ENCODE measurements at regions not wholly inside any gene's neighbourhood (a gene's known extent, or its start where the extent isn't known, plus 50 kb on each side); places are given as distances from the start of the nearest gene placed in this dataset.

DNA sequence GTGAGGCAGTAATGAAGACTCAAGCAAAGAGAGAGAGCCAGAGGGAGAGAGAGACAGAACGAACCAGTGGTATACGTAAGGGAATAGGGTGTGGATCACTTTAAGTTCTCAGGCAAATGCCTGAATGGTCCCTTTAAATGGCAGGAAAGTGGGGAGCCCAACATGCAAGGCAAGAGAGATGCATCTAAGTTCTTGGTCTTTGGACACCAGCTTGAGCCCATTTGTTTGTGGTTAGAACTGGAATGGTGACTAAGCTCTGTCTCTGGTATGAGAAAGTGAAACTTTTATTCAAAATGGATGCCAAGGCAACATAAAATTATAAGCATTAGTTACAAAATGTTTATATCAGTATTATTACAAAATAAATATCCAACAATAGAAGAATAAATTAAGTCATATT, 192.2 kb upstream of the ALG10 start:
- H3K9me3 ChIP-seq (ENCODE audit: low read length): no peaks in the 10 kb centered on the region
- no peaks in the 10 kb centered on the region for H3K9me2 ChIP-seq (replicated peaks; ENCODE audit: low read length)
- no peak overlapping the region for H3K9ac ChIP-seq (ENCODE audit: low read length)
- ATAC-seq (no peak), DNase-seq (no peak)
- H3K79me2 ChIP-seq (ENCODE audit: low read length): no peaks in the 10 kb centered on the region
- intact Hi-C loops (cut with micrococcal nuclease): no loop called here
- H3K27ac ChIP-seq (ENCODE audit: low read length): no peak overlapping the region
- ChIA-PET POLR2A (ENCODE audit: unreplicated experiment) (no interaction called here), CTCF (no interaction called here)
- no peak overlapping the region for H2AFZ ChIP-seq (ENCODE audit: low read length)
- no peak overlapping the region for H3K4me2 ChIP-seq (ENCODE audit: low read length)
- no peaks in the 10 kb centered on the region for H3F3A ChIP-seq (ENCODE audit: low read length, unreplicated experiment)
- no peaks in the 10 kb centered on the region for H3K36me3 ChIP-seq (ENCODE audit: low read depth, low read length)
- H3K4me3 ChIP-seq (ENCODE audit: low read length): no peak overlapping the region
- TF ChIP-seq, protein P1, sequence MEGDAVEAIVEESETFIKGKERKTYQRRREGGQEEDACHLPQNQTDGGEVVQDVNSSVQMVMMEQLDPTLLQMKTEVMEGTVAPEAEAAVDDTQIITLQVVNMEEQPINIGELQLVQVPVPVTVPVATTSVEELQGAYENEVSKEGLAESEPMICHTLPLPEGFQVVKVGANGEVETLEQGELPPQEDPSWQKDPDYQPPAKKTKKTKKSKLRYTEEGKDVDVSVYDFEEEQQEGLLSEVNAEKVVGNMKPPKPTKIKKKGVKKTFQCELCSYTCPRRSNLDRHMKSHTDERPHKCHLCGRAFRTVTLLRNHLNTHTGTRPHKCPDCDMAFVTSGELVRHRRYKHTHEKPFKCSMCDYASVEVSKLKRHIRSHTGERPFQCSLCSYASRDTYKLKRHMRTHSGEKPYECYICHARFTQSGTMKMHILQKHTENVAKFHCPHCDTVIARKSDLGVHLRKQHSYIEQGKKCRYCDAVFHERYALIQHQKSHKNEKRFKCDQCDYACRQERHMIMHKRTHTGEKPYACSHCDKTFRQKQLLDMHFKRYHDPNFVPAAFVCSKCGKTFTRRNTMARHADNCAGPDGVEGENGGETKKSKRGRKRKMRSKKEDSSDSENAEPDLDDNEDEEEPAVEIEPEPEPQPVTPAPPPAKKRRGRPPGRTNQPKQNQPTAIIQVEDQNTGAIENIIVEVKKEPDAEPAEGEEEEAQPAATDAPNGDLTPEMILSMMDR (conservative IDR thresholded peaks at IDR 0.05; ENCODE audit: low read depth, low read length): no peak
- TF ChIP-seq EZH2phosphoT487 (IDR thresholded peaks at IDR 0.05; ENCODE audit: borderline replicate concordance, low read length) (no peak), EZH2 (IDR thresholded peaks at IDR 0.05; ENCODE audit: low read length, unreplicated experiment) (no peak)
- H3K27me3 ChIP-seq (ENCODE audit: low read length): no peaks in the 10 kb centered on the region
- BruUV-seq (replicated peaks): no TSS peak
- no peaks in the 10 kb centered on the region for H4K20me1 ChIP-seq (ENCODE audit: low read length)
- H3K4me1 ChIP-seq (ENCODE audit: insufficient read depth, low read length): peaks cover 17% of the 10 kb centered on the region

DNA sequence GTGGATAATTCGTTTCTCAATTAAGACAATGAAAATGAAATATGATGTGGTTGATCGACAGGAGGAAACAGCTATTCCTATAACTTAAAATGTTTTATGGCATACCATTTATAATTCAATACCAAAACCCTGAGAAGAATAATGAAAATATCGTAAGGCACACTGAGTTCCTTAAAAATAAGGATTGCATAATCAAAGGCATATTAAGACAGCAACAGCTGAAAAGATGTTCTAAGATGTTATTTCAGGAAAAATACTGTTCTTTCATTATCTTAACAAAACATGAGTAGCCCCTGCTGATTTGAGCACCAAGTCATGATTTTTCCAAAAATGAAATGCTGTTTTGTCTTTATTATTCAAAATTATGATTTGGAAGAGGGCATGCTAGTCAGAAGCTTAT, 189.4 kb upstream of the ALG10 start:
- H3K9me2 ChIP-seq (replicated peaks; ENCODE audit: low read length): no peaks in the 10 kb centered on the region
- ChIA-PET POLR2A (ENCODE audit: unreplicated experiment) (no interaction called here), CTCF (no interaction called here)
- no peaks in the 10 kb centered on the region for H3K79me2 ChIP-seq (ENCODE audit: low read length)
- no peaks in the 10 kb centered on the region for H3K36me3 ChIP-seq (ENCODE audit: low read depth, low read length)
- H3K4me2 ChIP-seq (ENCODE audit: low read length): no peak overlapping the region
- TF ChIP-seq EZH2phosphoT487 (IDR thresholded peaks at IDR 0.05; ENCODE audit: borderline replicate concordance, low read length) (no peak), EZH2 (IDR thresholded peaks at IDR 0.05; ENCODE audit: low read length, unreplicated experiment) (no peak)
- TF ChIP-seq, protein P1 (conservative IDR thresholded peaks at IDR 0.05; ENCODE audit: low read depth, low read length): no peak
- no peaks in the 10 kb centered on the region for H3K9me3 ChIP-seq (ENCODE audit: low read length)
- no peaks in the 10 kb centered on the region for H3K27me3 ChIP-seq (ENCODE audit: low read length)
- no peak overlapping the region for H3K4me3 ChIP-seq (ENCODE audit: low read length)
- ATAC-seq (no peak), DNase-seq (no peak)
- H3F3A ChIP-seq (ENCODE audit: low read length, unreplicated experiment): no peaks in the 10 kb centered on the region
- intact Hi-C loops (cut with micrococcal nuclease): no loop called here
- BruUV-seq (replicated peaks): no TSS peak
- no peak overlapping the region for H3K9ac ChIP-seq (ENCODE audit: low read length)
- peaks cover 3% of the 10 kb centered on the region; the same call in 1 of the 2 replicates for H3K4me1 ChIP-seq (ENCODE audit: insufficient read depth, low read length)
- H4K20me1 ChIP-seq (ENCODE audit: low read length): no peaks in the 10 kb centered on the region
- H3K27ac ChIP-seq (ENCODE audit: low read length): no peak overlapping the region
- H2AFZ ChIP-seq (ENCODE audit: low read length): no peak overlapping the region

DNA sequence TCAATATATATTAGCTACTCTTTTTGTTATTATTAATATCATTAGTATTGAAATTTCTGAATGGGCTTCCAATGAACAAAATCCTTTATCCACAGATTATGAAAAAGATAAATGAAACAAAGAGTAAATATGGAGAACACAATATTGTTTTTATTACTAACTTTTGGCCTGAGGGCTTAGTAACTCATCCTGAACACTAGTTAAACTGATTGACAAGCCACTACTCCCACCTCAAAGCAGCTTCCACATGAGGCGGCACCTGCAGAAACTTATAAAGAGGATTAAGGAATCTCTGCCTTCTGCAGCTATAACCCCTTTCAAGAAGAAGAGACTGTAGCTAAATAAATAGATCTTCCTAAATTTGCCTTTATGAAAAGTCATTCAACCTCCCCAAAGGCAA, 187.6 kb upstream of the ALG10 start:
- Histone ChIP-seq H4K20me1 (ENCODE audit: low read length) (no peaks in the 10 kb centered on the region), H2AFZ (ENCODE audit: low read length) (no peak overlapping the region), H3K9me2 (replicated peaks; ENCODE audit: low read length) (no peaks in the 10 kb centered on the region), H3F3A (ENCODE audit: low read length, unreplicated experiment) (no peaks in the 10 kb centered on the region), H3K9ac (ENCODE audit: low read length) (no peak overlapping the region), H3K27me3 (ENCODE audit: low read length) (no peaks in the 10 kb centered on the region), H3K36me3 (ENCODE audit: low read depth, low read length) (no peaks in the 10 kb centered on the region), H3K27ac (ENCODE audit: low read length) (no peak overlapping the region), H3K4me1 (ENCODE audit: insufficient read depth, low read length) (peaks cover 3% of the 10 kb centered on the region; the same call in 1 of the 2 replicates), H3K4me3 (ENCODE audit: low read length) (no peak overlapping the region), H3K4me2 (ENCODE audit: low read length) (no peak overlapping the region), H3K79me2 (ENCODE audit: low read length) (no peaks in the 10 kb centered on the region), H3K9me3 (ENCODE audit: low read length) (no peaks in the 10 kb centered on the region)
- intact Hi-C loops (cut with micrococcal nuclease): no loop called here
- DNase-seq (peak; percentile 60), ATAC-seq (peak; percentile 64)
- ChIA-PET CTCF (no interaction called here), POLR2A (ENCODE audit: unreplicated experiment) (no interaction called here)
- BruUV-seq (replicated peaks): no TSS peak
- TF ChIP-seq, protein P1 (conservative IDR thresholded peaks at IDR 0.05; ENCODE audit: low read depth, low read length): no peak
- TF ChIP-seq EZH2phosphoT487 (IDR thresholded peaks at IDR 0.05; ENCODE audit: borderline replicate concordance, low read length): no peak
- TF ChIP-seq EZH2 (IDR thresholded peaks at IDR 0.05; ENCODE audit: low read length, unreplicated experiment): no peak

All from PC-3 (cell line).